ENCODE measurements at regions not wholly inside any gene's neighbourhood (a gene's known extent, or its start where the extent isn't known, plus 50 kb on each side); places are given as distances from the start of the nearest gene placed in this dataset.

DNA sequence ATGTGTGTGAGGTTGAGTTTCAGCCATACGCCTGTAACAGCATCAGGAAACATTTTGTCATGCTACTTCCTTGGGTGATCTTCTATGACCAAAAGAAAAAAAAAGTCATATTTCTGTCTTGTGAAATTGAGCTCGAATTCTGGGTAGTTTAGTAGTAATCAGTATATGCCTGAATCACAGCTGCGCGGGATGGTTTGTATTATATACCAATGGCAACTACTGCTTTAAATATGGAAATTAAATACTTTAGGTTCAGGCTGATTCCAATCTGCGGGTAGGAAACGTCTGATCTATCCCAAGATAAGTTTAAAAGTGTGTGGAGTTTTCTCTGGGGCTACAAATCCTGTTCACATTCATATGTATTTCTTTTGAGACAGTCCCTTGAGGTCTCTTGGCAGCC, 115.6 kb upstream of the FERMT1 start:
- H3K27me3 Mint-ChIP-seq (ENCODE audit: low read depth): peaks cover 21% of the 10 kb centered on the region
- H3K4me1 Mint-ChIP-seq (ENCODE audit: low read depth): no peaks in the 10 kb centered on the region
- H3K4me3 Mint-ChIP-seq (ENCODE audit: unreplicated experiment): no peak overlapping the region
- TF ChIP-seq, protein P1, sequence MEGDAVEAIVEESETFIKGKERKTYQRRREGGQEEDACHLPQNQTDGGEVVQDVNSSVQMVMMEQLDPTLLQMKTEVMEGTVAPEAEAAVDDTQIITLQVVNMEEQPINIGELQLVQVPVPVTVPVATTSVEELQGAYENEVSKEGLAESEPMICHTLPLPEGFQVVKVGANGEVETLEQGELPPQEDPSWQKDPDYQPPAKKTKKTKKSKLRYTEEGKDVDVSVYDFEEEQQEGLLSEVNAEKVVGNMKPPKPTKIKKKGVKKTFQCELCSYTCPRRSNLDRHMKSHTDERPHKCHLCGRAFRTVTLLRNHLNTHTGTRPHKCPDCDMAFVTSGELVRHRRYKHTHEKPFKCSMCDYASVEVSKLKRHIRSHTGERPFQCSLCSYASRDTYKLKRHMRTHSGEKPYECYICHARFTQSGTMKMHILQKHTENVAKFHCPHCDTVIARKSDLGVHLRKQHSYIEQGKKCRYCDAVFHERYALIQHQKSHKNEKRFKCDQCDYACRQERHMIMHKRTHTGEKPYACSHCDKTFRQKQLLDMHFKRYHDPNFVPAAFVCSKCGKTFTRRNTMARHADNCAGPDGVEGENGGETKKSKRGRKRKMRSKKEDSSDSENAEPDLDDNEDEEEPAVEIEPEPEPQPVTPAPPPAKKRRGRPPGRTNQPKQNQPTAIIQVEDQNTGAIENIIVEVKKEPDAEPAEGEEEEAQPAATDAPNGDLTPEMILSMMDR (IDR thresholded peaks at IDR 0.05): no peak
- H3K27ac Mint-ChIP-seq (ENCODE audit: unreplicated experiment): no peak overlapping the region
- H3K36me3 Mint-ChIP-seq (ENCODE audit: low read depth): no peaks in the 10 kb centered on the region
- DNase-seq (ENCODE audit: low spot score): no peak
- peaks cover under 1% of the 10 kb centered on the region for H3K9me3 Mint-ChIP-seq (ENCODE audit: low read depth)

DNA sequence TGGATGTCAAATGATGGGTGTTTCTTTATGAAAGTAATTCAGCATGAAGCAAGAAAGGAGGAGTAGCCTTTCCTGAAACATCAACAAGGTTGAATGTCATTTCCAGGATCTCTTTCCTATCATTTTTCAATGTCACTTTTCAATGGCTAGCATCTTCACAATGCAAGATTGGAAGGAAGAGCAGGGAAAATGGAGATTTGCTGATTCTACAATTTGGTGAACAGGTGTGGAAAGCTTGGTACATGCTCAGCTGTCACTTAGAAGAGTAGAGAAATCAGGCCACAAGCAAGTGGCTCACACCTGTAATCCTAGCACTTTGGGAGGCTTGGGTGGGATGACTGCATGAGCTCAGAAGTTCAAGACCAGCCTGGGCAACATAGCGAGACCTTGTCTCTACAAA, 112.7 kb upstream of the FERMT1 start:
- TF ChIP-seq, protein P1 (IDR thresholded peaks at IDR 0.05): no peak
- Mint-ChIP-seq H3K27me3 (ENCODE audit: low read depth) (peaks cover 14% of the 10 kb centered on the region), H3K4me1 (ENCODE audit: low read depth) (no peaks in the 10 kb centered on the region), H3K36me3 (ENCODE audit: low read depth) (no peaks in the 10 kb centered on the region), H3K27ac (ENCODE audit: unreplicated experiment) (no peak overlapping the region), H3K4me3 (ENCODE audit: unreplicated experiment) (no peak overlapping the region), H3K9me3 (ENCODE audit: low read depth) (peaks cover 5% of the 10 kb centered on the region)
- DNase-seq (ENCODE audit: low spot score): no peak

DNA sequence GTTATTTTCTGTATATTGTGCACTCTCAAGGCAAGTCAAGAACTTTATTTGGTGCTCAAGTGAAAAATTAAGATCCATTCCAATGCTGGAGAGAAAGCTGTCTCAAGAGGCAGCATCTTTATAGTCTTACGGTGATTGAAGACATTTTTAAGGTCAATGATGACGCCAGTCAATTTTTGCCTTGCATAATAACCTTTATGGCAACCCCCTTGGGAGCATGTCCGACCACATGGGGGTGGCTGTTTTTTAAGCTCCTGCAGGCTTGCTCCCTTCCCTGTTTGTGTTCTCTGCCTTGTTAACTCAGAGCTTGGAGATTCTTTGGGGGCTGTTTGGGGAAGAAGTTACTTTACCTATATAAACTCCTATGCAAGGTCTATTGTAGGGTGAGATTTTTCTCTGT, 109.6 kb upstream of the FERMT1 start:
- H3K27ac Mint-ChIP-seq (ENCODE audit: unreplicated experiment): no peak overlapping the region
- H3K36me3 Mint-ChIP-seq (ENCODE audit: low read depth): no peaks in the 10 kb centered on the region
- peaks cover 5% of the 10 kb centered on the region for H3K9me3 Mint-ChIP-seq (ENCODE audit: low read depth)
- peaks cover 15% of the 10 kb centered on the region for H3K27me3 Mint-ChIP-seq (ENCODE audit: low read depth)
- no peak for DNase-seq (ENCODE audit: low spot score)
- H3K4me1 Mint-ChIP-seq (ENCODE audit: low read depth): no peaks in the 10 kb centered on the region
- H3K4me3 Mint-ChIP-seq (ENCODE audit: unreplicated experiment): no peak overlapping the region
- TF ChIP-seq, protein P1 (IDR thresholded peaks at IDR 0.05): no peak

DNA sequence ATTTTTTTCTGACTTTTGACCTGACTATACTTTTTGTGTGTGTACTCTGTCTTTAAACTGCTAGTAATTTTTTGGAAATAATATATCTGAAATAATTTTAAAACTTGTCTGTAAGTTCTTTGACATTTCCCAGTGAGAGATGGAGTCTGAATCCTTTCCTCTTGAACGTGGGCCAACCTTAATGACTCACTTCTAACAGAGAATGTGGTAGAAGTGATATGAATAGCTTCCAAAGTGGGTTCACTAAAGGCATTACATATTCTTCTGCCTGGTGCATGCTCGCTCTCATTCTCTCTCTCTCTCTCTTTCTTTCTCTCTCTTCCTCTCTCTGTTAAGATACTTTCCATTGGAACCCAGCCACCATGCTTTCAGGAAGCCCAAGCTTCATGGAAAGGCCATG, 108.7 kb upstream of the FERMT1 start:
- Mint-ChIP-seq H3K27ac (ENCODE audit: unreplicated experiment) (no peak overlapping the region), H3K4me3 (ENCODE audit: unreplicated experiment) (no peak overlapping the region), H3K27me3 (ENCODE audit: low read depth) (peaks cover 19% of the 10 kb centered on the region), H3K9me3 (ENCODE audit: low read depth) (peaks cover 5% of the 10 kb centered on the region), H3K4me1 (ENCODE audit: low read depth) (no peaks in the 10 kb centered on the region), H3K36me3 (ENCODE audit: low read depth) (no peaks in the 10 kb centered on the region)
- TF ChIP-seq, protein P1 (IDR thresholded peaks at IDR 0.05): no peak
- DNase-seq (ENCODE audit: low spot score): no peak

DNA sequence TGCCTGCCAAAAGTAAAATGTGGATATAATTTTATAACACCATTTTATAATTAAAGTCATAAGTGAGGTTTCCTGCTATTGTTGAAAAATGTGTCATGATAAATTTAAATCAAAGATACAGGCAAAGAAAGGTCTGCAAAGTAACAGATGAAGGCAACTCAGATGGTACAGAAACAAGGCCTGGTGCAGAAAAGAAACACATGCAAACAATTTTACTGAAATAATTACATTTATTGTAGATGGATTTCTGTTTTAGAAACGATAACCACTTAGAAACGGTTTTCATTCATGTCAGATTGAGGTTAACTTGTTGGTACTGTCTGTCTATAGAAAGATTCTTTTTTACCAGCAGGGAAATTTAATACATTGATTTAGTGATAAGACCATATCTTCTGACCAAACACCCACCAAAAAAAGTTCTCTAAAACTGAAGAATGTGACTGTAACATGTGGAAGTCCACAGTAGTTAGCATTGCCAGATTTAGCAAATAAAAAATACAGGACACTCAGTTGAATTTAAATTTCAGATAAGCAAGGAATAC, 105.5 kb upstream of the FERMT1 start:
- H3K9me3 Mint-ChIP-seq (ENCODE audit: low read depth): peaks cover 11% of the 10 kb centered on the region
- no peaks in the 10 kb centered on the region for H3K4me1 Mint-ChIP-seq (ENCODE audit: low read depth)
- no peak overlapping the region for H3K4me3 Mint-ChIP-seq (ENCODE audit: unreplicated experiment)
- DNase-seq (ENCODE audit: low spot score): no peak
- H3K27ac Mint-ChIP-seq (ENCODE audit: unreplicated experiment): no peak overlapping the region
- H3K36me3 Mint-ChIP-seq (ENCODE audit: low read depth): no peaks in the 10 kb centered on the region
- TF ChIP-seq, protein P1 (IDR thresholded peaks at IDR 0.05): no peak
- peaks cover 26% of the 10 kb centered on the region for H3K27me3 Mint-ChIP-seq (ENCODE audit: low read depth)
